Mucosa of descending colon (tissue), 3 donors: ENCODE measurements at regions not wholly inside any gene's neighbourhood (a gene's known extent, or its start where the extent isn't known, plus 50 kb on each side); places are given as distances from the start of the nearest gene placed in this dataset.
"Not testable (repeated sequence)": the region's sequence is repeated elsewhere in the genome, so short reads cannot be mapped to it uniquely, and the experiment has no call there.

ENCODE experiments used
- ATAC-seq: fragments of 200-7000 bp; cut with Tn5 transposase; one replicate; pipeline ENCODE4 v1.9.1; 2020; ENCODE audit warnings: mild to moderate bottlenecking, moderate library complexity
- DNase-seq, 3 donors: peaks; one replicate each; pipeline ENCODE4 v3.0.0-alpha.2; 2020
- H3K36me3 ChIP-seq: fragments of 200-600 bp; one replicate; pipeline ENCODE4 v1.8.0; 2021; ENCODE audit warnings: low read depth, mild to moderate bottlenecking
- H3K4me1 ChIP-seq: fragments of 200-600 bp; one replicate; pipeline ENCODE4 v1.8.0; 2021; ENCODE audit warnings: low read depth, mild to moderate bottlenecking
- H3K4me3 ChIP-seq: fragments of 200-600 bp; one replicate; pipeline ENCODE4 v1.8.0; 2021; ENCODE audit warnings: mild to moderate bottlenecking
- H3K9me3 ChIP-seq: fragments of 200-600 bp; one replicate; pipeline ENCODE4 v1.8.0; 2021; ENCODE audit warnings: mild to moderate bottlenecking
- CTCF ChIP-seq: fragments of 200-600 bp; IDR thresholded peaks from one replicate; pipeline ENCODE4 v1.8.0; 2022; ENCODE audit warnings: antibody characterized with exemption, mild to moderate bottlenecking
- intact Hi-C, 2 donors: fragments of 100-400 bp; cut with DNase I in 1 of 2; cut with micrococcal nuclease in 1 of 2; formaldehyde crosslinking; loops; one replicate each; pipeline versions ENCODE4 v1.11.0 to v1.11.1; 2022; cut with DNase I, micrococcal nuclease
- donor health status: DM: no; HTN: no; CAD: no; lungs with moderate emphysema.
- donor health status: DM: no; HTN: no; CAD: no.
- donor health status: DM: no; HTN: yes; CAD: no.

GRCh38 chr9:2395814-2396612, 225.6 kb upstream of the VLDLR start:
- no peaks in the 10 kb centered on the region for H3K36me3 ChIP-seq
- no peak for TF ChIP-seq CTCF
- intact Hi-C loops, result no loop called here
- H3K4me1 ChIP-seq, result no peaks in the 10 kb centered on the region
- ATAC-seq (no peak), DNase-seq (no peak)
- no peak overlapping the region for H3K4me3 ChIP-seq
- H3K9me3 ChIP-seq, result no peaks in the 10 kb centered on the region

GRCh38 chr9:2396622-2397285, 224.8 kb upstream of the VLDLR start:
- ATAC-seq, result no peak
- Histone ChIP-seq H3K9me3 (no peaks in the 10 kb centered on the region), H3K4me1 (no peaks in the 10 kb centered on the region), H3K36me3 (no peaks in the 10 kb centered on the region), H3K4me3 (no peak overlapping the region)
- no peak for DNase-seq
- no peak for TF ChIP-seq CTCF
- intact Hi-C loops, result no loop called here

- H3K4me1 ChIP-seq, intact Hi-C loops, H3K4me3 ChIP-seq, H3K9me3 ChIP-seq, H3K36me3 ChIP-seq, DNase-seq, ATAC-seq: not testable (repeated sequence)
Observed at GRCh38 chr9:2397875-2398274, 223.7 kb upstream of the VLDLR start.

- H3K9me3 ChIP-seq, H3K4me3 ChIP-seq, intact Hi-C loops, H3K4me1 ChIP-seq, H3K36me3 ChIP-seq, ATAC-seq, DNase-seq: not testable (repeated sequence)
Observed at GRCh38 chr9:2401746-2402145, 219.8 kb upstream of the VLDLR start.

GRCh38 chr9:2403701-2404100, 217.9 kb upstream of the VLDLR start:
- intact Hi-C loops, result no loop called here
- ATAC-seq (no peak), DNase-seq (no peak)
- Histone ChIP-seq H3K4me1 (no peaks in the 10 kb centered on the region), H3K9me3 (no peaks in the 10 kb centered on the region), H3K36me3 (no peaks in the 10 kb centered on the region), H3K4me3 (no peak overlapping the region)
- no peak for TF ChIP-seq CTCF

- DNase-seq (no peak), ATAC-seq (no peak)
- no peaks in the 10 kb centered on the region for H3K4me1 ChIP-seq
- no peak for TF ChIP-seq CTCF
- no peak overlapping the region for H3K4me3 ChIP-seq
- no peaks in the 10 kb centered on the region for H3K9me3 ChIP-seq
- H3K36me3 ChIP-seq, result no peaks in the 10 kb centered on the region
- intact Hi-C loops, result no loop called here
Observed at GRCh38 chr9:2406252-2406651, 215.3 kb upstream of the VLDLR start.
